ENCODE measurements at regions not wholly inside any gene's neighbourhood (a gene's known extent, or its start where the extent isn't known, plus 50 kb on each side); places are given as distances from the start of the nearest gene placed in this dataset.

DNA sequence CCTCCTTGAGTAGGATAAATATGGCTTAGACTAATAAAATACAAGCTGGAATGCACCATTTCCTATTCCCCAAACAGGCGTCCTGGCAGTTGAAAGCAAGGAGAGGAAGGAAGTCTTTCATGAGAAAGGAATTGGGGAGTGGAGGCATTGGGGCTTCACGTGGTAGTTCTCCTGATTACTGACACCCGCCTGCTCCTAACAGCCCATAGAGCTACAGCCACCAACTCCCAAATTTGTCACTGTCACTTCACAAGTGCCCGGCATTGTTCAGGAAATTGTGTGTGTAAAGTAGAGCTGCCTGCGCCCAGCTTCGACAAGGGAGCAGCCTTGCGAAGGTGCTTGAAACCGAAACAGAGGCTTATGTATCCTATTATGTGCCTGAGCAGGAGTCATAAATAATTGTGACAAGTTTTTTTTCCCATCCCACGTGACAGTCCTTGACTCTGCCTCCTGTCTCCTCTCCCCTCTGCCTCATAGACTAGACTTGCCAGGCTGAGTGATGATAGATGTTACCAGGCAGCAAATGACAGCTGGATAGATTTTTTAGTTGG, 301.7 kb upstream of the ZFP64 start:
- DNase-seq (ENCODE audit: low spot score): no peak

- DNase-seq (ENCODE audit: low spot score): no peak
Observed at GRCh38 chr20:52490711-52491430, 299.3 kb upstream of the ZFP64 start.

- DNase-seq (ENCODE audit: low spot score): no peak
Observed at GRCh38 chr20:52484438-52484837, 292.9 kb upstream of the ZFP64 start.

DNA sequence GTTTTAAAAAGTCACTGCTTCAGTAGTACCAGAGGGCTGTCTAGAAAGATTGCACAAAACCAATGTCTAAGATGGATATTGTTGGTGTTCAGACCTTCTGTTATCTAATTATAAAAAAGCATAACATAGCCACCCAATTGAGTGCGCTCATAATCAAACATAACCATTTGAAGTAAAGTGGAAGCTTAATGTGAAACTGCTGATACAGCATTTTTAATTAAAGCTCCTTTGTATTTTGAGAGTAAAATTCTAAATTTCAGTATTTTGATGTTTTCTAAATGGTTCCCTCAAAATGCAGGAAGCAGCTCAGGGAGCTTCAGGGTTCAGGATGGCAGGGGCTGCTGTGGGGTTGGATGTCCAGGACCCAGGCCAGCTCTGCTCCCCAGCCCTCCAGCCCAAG, 291.8 kb upstream of the ZFP64 start:
- no peak for DNase-seq (ENCODE audit: low spot score)

DNA sequence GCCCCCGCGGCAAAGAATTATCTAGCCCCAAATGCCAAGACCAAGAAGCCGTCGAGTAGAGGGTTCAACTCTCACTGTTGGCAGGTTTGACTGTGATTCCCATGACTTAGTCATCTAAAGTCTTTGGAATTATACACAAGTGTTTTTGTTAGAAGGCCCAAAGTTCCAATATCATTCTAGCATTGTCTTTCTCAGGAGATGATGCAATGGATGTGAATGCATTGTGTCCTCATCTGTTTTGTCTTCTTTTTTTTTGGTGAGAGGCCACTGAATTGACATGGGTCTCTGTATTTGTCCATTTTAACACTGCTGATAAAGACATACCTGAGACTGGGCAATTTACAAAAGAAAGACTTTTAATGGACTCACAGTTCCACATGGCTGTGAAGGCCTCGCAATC, 290.5 kb upstream of the ZFP64 start:
- no peak for DNase-seq (ENCODE audit: low spot score)

DNA sequence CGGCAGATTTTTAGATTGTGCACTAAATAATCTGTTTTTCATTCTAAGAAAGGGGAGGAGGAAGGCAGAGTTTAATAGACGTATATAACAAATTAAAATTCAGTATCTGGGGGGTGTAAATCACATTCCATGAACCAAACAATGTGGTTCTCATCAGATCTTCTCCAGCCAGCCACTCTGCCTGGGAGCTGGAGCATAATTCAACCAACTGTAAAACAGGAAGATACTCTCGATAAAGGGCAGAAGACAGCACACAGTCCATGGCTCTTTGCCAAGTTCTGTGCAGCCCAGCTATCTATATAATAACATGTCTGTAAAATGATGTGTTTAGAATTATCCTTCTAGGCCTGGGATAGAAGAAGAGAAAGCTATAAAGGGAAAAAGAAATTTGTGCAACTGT, 289.9 kb upstream of the ZFP64 start:
- DNase-seq (ENCODE audit: low spot score): no peak

- no peak for DNase-seq (ENCODE audit: low spot score)
Observed at GRCh38 chr20:52476074-52476750, 284.6 kb upstream of the ZFP64 start.

DNA sequence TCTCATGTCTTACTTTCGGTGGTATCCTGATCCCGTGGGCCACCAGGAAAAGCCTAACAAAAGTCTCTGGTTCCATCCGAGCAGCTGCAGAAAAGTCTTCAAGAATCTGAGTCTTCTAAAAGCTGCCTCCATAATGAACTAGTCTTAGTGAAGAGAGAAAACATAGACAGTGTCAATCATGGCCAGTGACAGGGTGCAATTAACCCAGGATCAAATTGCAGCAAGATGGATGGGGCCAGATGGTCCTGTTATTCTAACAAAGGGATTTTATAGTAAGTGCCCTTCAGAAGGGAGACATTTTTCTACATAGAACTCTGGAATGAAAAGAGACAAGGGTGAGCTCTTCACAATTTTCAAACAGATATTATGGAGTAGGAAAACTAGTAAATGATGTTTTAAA, 281.6 kb upstream of the ZFP64 start:
- no peak for DNase-seq (ENCODE audit: low spot score)

DNA sequence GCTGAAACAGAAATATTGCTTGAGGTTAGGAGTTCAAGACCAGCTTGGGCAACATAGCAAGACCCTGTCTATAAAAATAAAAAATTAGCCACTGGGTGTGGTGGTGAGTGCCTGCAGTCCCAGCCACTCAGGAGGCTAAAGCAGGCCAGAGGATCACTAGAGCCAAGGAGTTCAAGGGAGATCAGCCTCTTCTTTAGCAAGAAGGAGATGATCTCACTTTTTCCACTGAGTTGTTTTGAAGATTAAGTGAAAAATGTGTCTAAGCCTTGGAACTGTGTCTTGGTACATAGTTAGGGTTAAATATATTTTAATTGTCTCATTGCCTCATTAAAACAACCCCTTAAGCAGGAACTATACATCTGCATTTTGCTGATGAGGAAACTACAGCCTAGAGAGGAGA, 279.0 kb upstream of the ZFP64 start:
- DNase-seq (ENCODE audit: low spot score): no peak

DNA sequence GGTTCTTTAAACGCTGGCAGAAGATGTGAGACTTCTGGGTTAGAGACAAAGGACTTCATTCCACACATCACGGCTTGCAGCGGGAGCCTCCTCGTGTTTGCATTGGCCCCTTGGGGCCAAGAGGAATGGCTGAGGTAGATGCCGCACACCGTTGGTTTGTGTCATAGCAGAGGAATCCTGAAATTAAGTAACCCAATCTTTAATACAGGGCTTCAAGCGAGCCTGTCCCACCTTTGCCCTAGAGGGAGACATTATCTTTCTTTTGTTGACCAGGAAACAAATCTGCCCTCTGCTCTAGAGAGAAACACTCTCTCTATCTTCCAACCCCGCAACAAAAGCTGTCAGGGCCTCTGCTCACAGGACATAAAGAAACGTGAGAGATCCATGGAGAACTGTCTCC, 277.5 kb upstream of the ZFP64 start:
- DNase-seq (ENCODE audit: low spot score): no peak

DNA sequence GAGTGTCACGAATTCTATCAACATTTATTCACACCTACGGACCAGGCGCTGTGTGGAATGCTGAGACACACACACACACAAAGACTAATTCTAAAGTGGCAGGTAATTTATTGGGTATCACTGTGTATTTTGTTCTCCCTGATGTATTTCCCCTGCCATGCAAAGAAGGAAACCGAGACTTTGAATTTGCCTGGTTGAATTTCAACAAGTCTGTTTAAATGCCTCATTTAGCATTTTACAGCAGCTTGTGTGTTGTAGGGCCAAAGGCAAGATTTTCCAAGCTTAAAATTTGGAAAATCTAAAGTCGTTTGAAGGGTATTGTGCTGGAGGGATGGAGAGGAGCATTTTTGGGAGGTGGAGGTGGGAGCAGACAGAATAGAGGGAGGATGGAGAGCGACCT, 274.4 kb upstream of the ZFP64 start:
- no peak for DNase-seq (ENCODE audit: low spot score)

DNA sequence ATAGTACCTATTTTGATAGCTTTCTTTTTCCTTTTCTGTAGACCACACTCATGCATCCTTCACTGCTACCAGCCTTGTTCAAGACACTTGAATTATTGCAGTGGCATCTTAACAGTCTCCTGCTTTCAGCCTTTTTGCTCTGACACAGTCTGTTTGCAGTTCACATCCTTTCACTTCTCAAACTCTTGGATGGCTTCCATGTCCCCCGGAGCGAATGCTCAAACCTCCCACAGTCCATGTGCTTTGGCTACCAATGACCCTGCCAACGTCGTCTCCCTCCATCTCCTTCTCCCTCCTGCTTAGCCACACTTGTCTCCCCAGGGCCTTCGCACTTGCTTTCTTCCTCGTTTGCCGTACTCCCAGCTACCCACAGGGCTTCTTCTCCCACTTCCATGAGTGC, 270.0 kb upstream of the ZFP64 start:
- no peak for DNase-seq (ENCODE audit: low spot score)

GRCh38 chr20:52459150-52459549, 267.6 kb upstream of the ZFP64 start:
- DNase-seq (ENCODE audit: low spot score): no peak

DNA sequence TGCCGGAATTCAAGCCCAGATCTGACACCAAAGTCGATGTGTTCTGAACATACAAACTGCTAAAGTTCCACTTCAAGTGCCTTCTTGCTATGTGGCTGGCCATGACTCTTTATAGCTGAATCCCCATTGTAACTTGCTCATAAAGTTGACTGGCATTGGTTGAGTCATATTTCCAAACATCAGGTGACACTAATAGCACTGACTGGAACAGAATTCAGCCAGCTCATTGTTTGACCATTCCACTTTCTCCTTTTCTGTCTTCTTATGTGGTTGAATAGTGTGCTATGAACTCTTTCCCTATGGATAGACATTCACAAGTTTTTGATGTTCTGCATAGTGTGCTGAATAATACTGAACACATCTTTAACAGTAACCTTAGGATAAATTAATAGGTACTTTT, 266.2 kb upstream of the ZFP64 start:
- DNase-seq (ENCODE audit: low spot score): no peak

DNA sequence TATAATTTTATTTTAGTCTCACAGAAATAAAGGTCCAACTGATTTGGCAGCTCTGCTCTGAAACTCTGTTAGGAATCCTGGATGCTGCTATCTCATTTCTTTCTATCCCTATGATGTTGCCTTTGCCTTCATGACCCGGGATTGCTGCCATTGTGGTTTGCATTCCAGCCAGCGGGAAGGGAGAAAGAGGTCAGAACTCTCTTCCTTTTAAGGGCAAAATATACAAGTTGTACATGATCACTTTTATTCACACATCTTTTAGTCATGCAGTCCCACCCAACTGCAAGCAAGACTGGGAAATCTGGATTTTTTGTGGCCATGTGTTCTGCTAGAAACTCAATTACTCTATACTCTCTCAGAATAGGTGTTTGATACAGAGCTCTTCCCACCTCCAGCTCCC, 263.1 kb upstream of the ZFP64 start:
- no peak for DNase-seq (ENCODE audit: low spot score)

DNA sequence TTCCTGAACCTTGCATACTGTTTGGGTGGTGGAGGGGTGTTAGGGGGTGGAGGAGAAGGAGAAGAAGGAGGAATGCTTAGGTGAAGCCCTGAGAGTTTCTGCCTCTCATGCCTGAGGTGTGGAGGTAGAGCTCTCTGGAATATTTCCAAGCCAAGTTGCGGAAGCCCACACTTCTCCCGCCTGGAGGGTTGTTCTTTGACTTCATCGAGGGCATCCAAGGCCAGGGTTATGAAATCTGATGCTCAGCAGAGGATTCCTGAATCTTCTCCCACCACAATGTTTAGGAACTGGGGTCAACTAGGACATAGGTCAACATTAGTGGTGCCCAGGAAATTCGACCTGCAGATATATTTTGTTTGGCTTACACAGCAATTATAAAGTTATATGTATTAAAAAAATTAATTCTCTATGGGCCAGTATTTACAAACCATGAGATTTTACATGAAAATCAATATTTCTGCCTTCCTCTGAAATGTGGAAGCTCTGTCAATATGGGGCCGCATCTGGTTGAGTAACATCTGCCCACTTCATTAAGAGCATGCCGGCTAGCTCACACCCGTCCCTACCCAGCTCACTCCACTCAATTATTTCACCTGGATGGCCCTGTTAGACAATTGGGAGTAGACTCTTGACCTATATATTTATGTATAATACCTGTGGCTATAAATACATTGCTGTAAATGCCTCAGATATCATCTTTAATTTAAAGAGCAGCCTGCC, 257.1 kb upstream of the ZFP64 start:
- peak; percentile 9 for DNase-seq (ENCODE audit: low spot score)

DNA sequence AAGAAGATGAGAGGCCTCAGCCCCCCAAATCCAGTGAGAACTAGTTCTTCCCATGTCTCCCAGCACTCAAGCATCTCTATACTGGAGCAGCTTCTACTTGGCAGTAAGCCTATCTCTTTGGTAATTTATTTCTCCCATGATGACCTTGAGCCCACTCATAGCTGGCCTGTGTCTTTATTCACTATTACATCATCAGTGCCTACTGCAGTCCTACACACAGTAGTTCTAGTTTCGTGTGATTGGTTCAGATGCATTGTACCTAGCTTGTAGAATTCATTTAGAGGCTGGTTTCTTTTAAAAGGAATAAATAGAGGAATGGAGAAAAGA, 255.6 kb upstream of the ZFP64 start:
- DNase-seq (ENCODE audit: low spot score): no peak

DNA sequence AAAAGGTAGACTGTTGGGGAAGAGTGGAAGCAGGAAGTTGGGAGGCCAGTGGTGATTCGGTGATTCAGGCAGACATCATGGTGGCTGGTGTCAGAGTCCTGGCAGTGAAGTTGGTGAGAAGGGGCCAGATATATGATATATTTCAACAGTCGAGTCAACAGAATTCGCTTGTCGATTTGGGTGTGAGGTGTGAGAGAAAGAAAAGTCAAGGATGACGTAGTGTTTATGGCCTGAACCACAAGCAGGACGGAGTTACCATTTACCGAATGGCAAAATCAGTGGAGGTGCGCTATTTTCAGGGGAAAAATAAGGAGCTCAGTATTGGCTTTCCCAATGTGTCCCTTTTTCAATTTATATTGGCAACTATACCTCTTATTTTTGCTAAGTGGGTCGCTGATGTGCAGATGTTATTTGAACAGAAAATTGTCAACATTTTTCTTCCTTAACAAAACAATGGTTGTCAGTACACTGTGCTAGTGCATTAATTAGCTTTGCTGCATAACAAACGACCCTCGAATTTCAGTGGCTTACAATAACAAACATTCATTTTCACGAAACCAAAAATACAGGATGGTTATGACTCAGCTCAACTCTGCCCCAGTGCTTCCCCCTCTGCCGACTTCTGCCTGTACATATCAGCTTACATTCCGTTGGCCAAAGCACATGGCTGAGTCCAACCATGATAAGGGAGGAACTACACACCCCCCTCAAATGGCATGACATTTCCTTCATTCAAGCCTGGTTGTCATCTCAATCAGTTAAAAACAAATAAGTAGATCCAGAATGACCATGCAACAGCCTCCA, 255.0 kb upstream of the ZFP64 start:
- DNase-seq (ENCODE audit: low spot score): no peak

DNA sequence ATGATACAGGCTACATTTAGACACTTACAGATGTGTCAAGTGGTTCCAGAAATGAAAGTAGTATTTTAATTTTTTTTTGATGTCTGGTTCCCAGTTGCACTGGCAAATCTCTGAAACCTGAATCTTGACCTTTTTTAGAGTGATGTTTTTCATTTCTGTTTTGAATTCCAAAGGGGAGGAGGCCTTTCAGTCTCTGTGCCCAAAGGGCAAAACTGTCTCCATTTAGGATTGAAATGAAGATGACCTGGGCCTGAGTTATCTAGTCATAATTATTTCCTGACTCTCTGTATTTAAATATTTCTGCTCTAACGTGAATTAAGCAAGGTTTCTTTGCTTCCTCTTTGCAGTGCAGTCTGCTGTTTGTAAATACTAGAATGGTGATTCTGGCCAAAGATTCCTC, 252.9 kb upstream of the ZFP64 start:
- DNase-seq (ENCODE audit: low spot score): no peak

- DNase-seq (ENCODE audit: low spot score): no peak
Observed at GRCh38 chr20:52443874-52444273, 252.3 kb upstream of the ZFP64 start.

DNA sequence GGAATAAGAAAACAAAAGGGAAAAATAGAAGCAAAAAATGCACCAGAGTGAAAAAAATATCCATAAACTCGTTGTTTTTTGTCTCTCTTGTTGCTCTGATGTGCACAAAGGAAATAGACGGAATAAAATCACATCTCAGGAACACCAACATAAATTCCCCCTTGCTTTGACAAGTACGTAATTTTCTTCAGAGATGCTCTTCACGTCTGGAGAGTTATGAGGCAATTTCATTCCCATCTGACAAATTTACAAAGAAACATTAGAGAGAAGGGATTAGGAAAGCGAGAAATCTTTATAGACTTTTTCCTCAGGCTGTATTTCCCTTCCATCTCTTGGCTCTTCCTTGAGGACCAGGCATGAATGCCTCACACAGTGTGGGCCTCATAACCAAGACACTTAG, 250.1 kb upstream of the ZFP64 start:
- DNase-seq (ENCODE audit: low spot score): no peak

DNA sequence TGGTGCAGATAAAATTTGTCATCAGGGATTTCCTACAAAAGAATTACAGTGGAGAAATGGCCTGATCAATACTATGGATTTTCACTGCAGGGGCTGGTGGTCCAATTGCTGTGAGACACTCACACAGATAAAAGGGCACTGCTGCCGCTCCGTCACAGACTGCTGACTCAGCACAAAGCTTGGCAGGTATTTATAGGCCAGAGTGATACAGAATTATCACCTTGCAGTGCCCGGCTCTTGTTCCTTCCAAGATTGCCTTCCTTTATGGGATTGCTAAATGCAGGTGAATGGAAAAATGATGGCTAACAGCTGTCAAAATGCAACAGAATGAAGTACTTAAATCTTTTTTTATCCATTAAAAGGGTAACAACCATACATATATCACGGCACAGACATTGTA, 247.8 kb upstream of the ZFP64 start:
- DNase-seq (ENCODE audit: low spot score): no peak

Measured in putamen (tissue), 1 donor.